SK-N-SH treated with all-trans-retinoic acid at 6 μM for 48 hours (cell line): ENCODE measurements at regions not wholly inside any gene's neighbourhood (a gene's known extent, or its start where the extent isn't known, plus 50 kb on each side); places are given as distances from the start of the nearest gene placed in this dataset.
"Not testable (repeated sequence)": the region's sequence is repeated elsewhere in the genome, so short reads cannot be mapped to it uniquely, and the experiment has no call there.

Experiments
- ATAC-seq: fragments of 200-7000 bp; cut with Tn5 transposase; 3 replicates; pipeline ENCODE4 v1.9.1; 2020; ENCODE audit warnings: mild to moderate bottlenecking, moderate library complexity
- ARNTL ChIP-seq: fragments of 450-650 bp; formaldehyde crosslinking; IDR thresholded peaks from 2 replicates; pipeline ENCODE4 v1.5.0; 2020; ENCODE audit warnings: low read depth, mild to moderate bottlenecking, moderate library complexity, borderline replicate concordance
- BACH2 ChIP-seq: fragments of 250-450 bp; sonication (Bioruptor Pico); IDR thresholded peaks from 2 replicates; pipeline ENCODE4 v1.9.0; 2021; ENCODE audit warnings: mild to moderate bottlenecking, borderline replicate concordance
- CREB5 ChIP-seq: fragments of 250-450 bp; sonication (Bioruptor Pico); IDR thresholded peaks from 2 replicates; pipeline ENCODE4 v1.5.1; 2020; ENCODE audit warnings: low read depth, mild to moderate bottlenecking, moderate library complexity
- CSDC2 ChIP-seq: fragments of 250-450 bp; sonication (Bioruptor Pico); IDR thresholded peaks from 2 replicates; pipeline ENCODE4 v1.5.0; 2020; ENCODE audit warnings: mild to moderate bottlenecking, moderate library complexity
- CSRNP3 ChIP-seq: fragments of 250-450 bp; sonication (Bioruptor Pico); IDR thresholded peaks from 2 replicates; pipeline ENCODE4 v1.5.1; 2021; ENCODE audit warnings: mild to moderate bottlenecking, moderate library complexity
- ESRRG ChIP-seq: fragments of 250-450 bp; sonication (Bioruptor Pico); IDR thresholded peaks from 2 replicates; pipeline ENCODE4 v1.6.1; 2021; ENCODE audit warnings: mild to moderate bottlenecking
- GLIS3 ChIP-seq: fragments of 250-450 bp; sonication (Bioruptor Pico); IDR thresholded peaks from 2 replicates; pipeline ENCODE4 v1.5.0; 2020; ENCODE audit warnings: mild to moderate bottlenecking, moderate library complexity
- ISL1 ChIP-seq: fragments of 250-450 bp; sonication (Bioruptor Pico); IDR thresholded peaks from 2 replicates; pipeline ENCODE4 v2.1.2; 2022; ENCODE audit warnings: mild to moderate bottlenecking, moderate library complexity
- POU6F1 ChIP-seq: fragments of 250-450 bp; sonication (Bioruptor Pico); IDR thresholded peaks from 2 replicates; pipeline ENCODE4 v1.8.0; 2021; ENCODE audit warnings: low read depth, mild to moderate bottlenecking, moderate library complexity, borderline replicate concordance
- PPARA ChIP-seq: fragments of 250-450 bp; sonication (Bioruptor Pico); IDR thresholded peaks from 2 replicates; pipeline ENCODE4 v1.5.0; 2020; ENCODE audit warnings: mild to moderate bottlenecking, borderline replicate concordance
- RARB ChIP-seq: fragments of 250-450 bp; sonication (Bioruptor Pico); IDR thresholded peaks from 2 replicates; pipeline ENCODE4 v1.8.0; 2021; ENCODE audit warnings: mild to moderate bottlenecking, moderate library complexity
- SNAI2 ChIP-seq: fragments of 250-450 bp; sonication (Bioruptor Pico); IDR thresholded peaks from 2 replicates; pipeline ENCODE4 v1.5.0; 2020; ENCODE audit warnings: mild to moderate bottlenecking, moderate library complexity
- TCF4 ChIP-seq: fragments of 250-450 bp; sonication (Bioruptor Pico); IDR thresholded peaks from 2 replicates; pipeline ENCODE4 v1.8.0; 2021; ENCODE audit warnings: mild to moderate bottlenecking, moderate library complexity, borderline replicate concordance
- TSHZ2 ChIP-seq: fragments of 250-450 bp; sonication (Bioruptor Pico); IDR thresholded peaks from 2 replicates; pipeline ENCODE4 v1.5.0; 2020; ENCODE audit warnings: mild to moderate bottlenecking, moderate library complexity
- ZC3H10 ChIP-seq: fragments of 250-450 bp; sonication (Bioruptor Pico); IDR thresholded peaks from 2 replicates; pipeline ENCODE4 v1.5.1; 2021; ENCODE audit warnings: mild to moderate bottlenecking, moderate library complexity
- ZFP3 ChIP-seq: fragments of 250-450 bp; sonication (Bioruptor Pico); IDR thresholded peaks from 2 replicates; pipeline ENCODE4 v1.5.0; 2020; ENCODE audit warnings: mild to moderate bottlenecking, moderate library complexity
- ZFP30 ChIP-seq: fragments of 450-650 bp; formaldehyde crosslinking; IDR thresholded peaks from 2 replicates; pipeline ENCODE4 v1.5.0; 2022; ENCODE audit warnings: mild to moderate bottlenecking, moderate library complexity
- ZNF565 ChIP-seq: fragments of 450-650 bp; formaldehyde crosslinking; conservative IDR thresholded peaks from 2 replicates; pipeline ENCODE4 v1.5.0; 2020; ENCODE audit warnings: low read depth, mild to moderate bottlenecking, moderate library complexity
- ZNF70 ChIP-seq: fragments of 450-650 bp; formaldehyde crosslinking; IDR thresholded peaks from 2 replicates; pipeline ENCODE4 v1.5.0; 2020; ENCODE audit warnings: mild to moderate bottlenecking, moderate library complexity
- ZNF8 ChIP-seq: fragments of 450-650 bp; formaldehyde crosslinking; IDR thresholded peaks from 2 replicates; pipeline ENCODE4 v1.5.0; 2020; ENCODE audit warnings: mild to moderate bottlenecking, moderate library complexity

- ATAC-seq, result no peak
- TF ChIP-seq ESRRG, result no peak
- no peak for TF ChIP-seq RARB (CRISPR knock-in tag)
- no peak for TF ChIP-seq POU6F1 (CRISPR knock-in tag)
- no peak for TF ChIP-seq ZC3H10 (CRISPR knock-in tag)
- no peak for TF ChIP-seq ZFP30
- TF ChIP-seq ZNF565 (CRISPR knock-in tag), result no peak
- no peak for TF ChIP-seq SNAI2 (CRISPR knock-in tag)
- no peak for TF ChIP-seq CSRNP3
Measured at GRCh38 chr14:71432334-71433110, 499.7 kb upstream of the RGS6 start.

GRCh38 chr14:71433303-71433702 lies 498.9 kb upstream of the RGS6 start:
- no peak for ATAC-seq
- no peak for TF ChIP-seq GLIS3
- TF ChIP-seq ESRRG, result no peak
- no peak for TF ChIP-seq SNAI2 (CRISPR knock-in tag)
- no peak for TF ChIP-seq RARB (CRISPR knock-in tag)
- no peak for TF ChIP-seq TCF4 (CRISPR knock-in tag)
- no peak for TF ChIP-seq ZNF8 (CRISPR knock-in tag)
- TF ChIP-seq ZNF565 (CRISPR knock-in tag), result no peak
- no peak for TF ChIP-seq ISL1 (CRISPR knock-in tag)
- no peak for TF ChIP-seq POU6F1 (CRISPR knock-in tag)
- TF ChIP-seq CSDC2 (CRISPR knock-in tag), result no peak
- no peak for TF ChIP-seq ZFP3 (CRISPR knock-in tag)
- TF ChIP-seq ARNTL (CRISPR knock-in tag), result no peak
- no peak for TF ChIP-seq CREB5
- TF ChIP-seq TSHZ2, result no peak
- no peak for TF ChIP-seq BACH2 (CRISPR knock-in tag)
- no peak for TF ChIP-seq ZNF70
- no peak for TF ChIP-seq PPARA (CRISPR knock-in tag)
- TF ChIP-seq CSRNP3, result no peak

- not testable (repeated sequence) for ATAC-seq
Measured at GRCh38 chr14:71435641-71436040, 496.6 kb upstream of the RGS6 start.
